ENCODE measurements at regions not wholly inside any gene's neighbourhood (a gene's known extent, or its start where the extent isn't known, plus 50 kb on each side); places are given as distances from the start of the nearest gene placed in this dataset.

- Histone ChIP-seq H3K36me3 (ENCODE audit: control insufficient read depth, low read length) (no peaks in the 10 kb centered on the region), H3K27me3 (ENCODE audit: control insufficient read depth, low read length) (0 out of 2 replicates have a peak, but pooled peaks cover 5% of the 10 kb centered on the region), H3K4me2 (ENCODE audit: low read length) (no peak overlapping the region), H3K9me2 (replicated peaks; ENCODE audit: control insufficient read depth, low read length) (no peaks in the 10 kb centered on the region), H3F3A (ENCODE audit: control insufficient read depth, insufficient read depth) (no peaks in the 10 kb centered on the region), H3K27ac (ENCODE audit: low read depth, low read length) (no peak overlapping the region), H3K79me2 (ENCODE audit: control insufficient read depth, low read length) (no peaks in the 10 kb centered on the region), H3K4me3 (ENCODE audit: low read length) (no peak overlapping the region), H3K4me1 (ENCODE audit: control insufficient read depth, low read length) (no peaks in the 10 kb centered on the region; the same call in 1 of the 2 replicates), H3K9me3 (ENCODE audit: control insufficient read depth, insufficient read depth, low read length) (peaks cover 2% of the 10 kb centered on the region; the same call in 1 of the 2 replicates), H4K20me1 (ENCODE audit: control insufficient read depth, insufficient read depth, low read depth, low read length) (no peaks in the 10 kb centered on the region)
- TF ChIP-seq CTCF (IDR thresholded peaks at IDR 0.05; ENCODE audit: low read depth, low read length, poor library complexity, severe bottlenecking) (no peak), EZH2phosphoT487 (IDR thresholded peaks at IDR 0.05; ENCODE audit: borderline replicate concordance, low read length) (no peak)
Observed at GRCh38 chr2:42893047-42893758, 100.8 kb upstream of the HAAO start.

- TF ChIP-seq CTCF (IDR thresholded peaks at IDR 0.05; ENCODE audit: low read depth, low read length, poor library complexity, severe bottlenecking) (no peak), EZH2phosphoT487 (IDR thresholded peaks at IDR 0.05; ENCODE audit: borderline replicate concordance, low read length) (no peak)
- Histone ChIP-seq H3K4me3 (ENCODE audit: low read length) (no peak overlapping the region), H3K9me3 (ENCODE audit: control insufficient read depth, insufficient read depth, low read length) (peaks cover 2% of the 10 kb centered on the region; the same call in 1 of the 2 replicates)
Observed at GRCh38 chr2:42890791-42891355, 98.5 kb upstream of the HAAO start.

GRCh38 chr2:42888321-42889245 lies 96.2 kb upstream of the HAAO start:
- no peaks in the 10 kb centered on the region for H3K9me2 ChIP-seq (replicated peaks; ENCODE audit: control insufficient read depth, low read length)
- H3K4me1 ChIP-seq (ENCODE audit: control insufficient read depth, low read length), result no peaks in the 10 kb centered on the region
- H4K20me1 ChIP-seq (ENCODE audit: control insufficient read depth, insufficient read depth, low read depth, low read length), result no peaks in the 10 kb centered on the region
- H3K27ac ChIP-seq (ENCODE audit: low read depth, low read length), result no peak overlapping the region
- no peaks in the 10 kb centered on the region for H3K36me3 ChIP-seq (ENCODE audit: control insufficient read depth, low read length)
- H3K27me3 ChIP-seq (ENCODE audit: control insufficient read depth, low read length), result 0 out of 2 replicates have a peak, but pooled peaks cover 5% of the 10 kb centered on the region
- TF ChIP-seq CTCF (IDR thresholded peaks at IDR 0.05; ENCODE audit: low read depth, low read length, poor library complexity, severe bottlenecking) (no peak), EZH2phosphoT487 (IDR thresholded peaks at IDR 0.05; ENCODE audit: borderline replicate concordance, low read length) (no peak)
- H3K9me3 ChIP-seq (ENCODE audit: control insufficient read depth, insufficient read depth, low read length), result peaks cover 2% of the 10 kb centered on the region; the same call in 1 of the 2 replicates
- H3K4me2 ChIP-seq (ENCODE audit: low read length), result no peak overlapping the region
- no peak overlapping the region for H3K4me3 ChIP-seq (ENCODE audit: low read length)
- H3K79me2 ChIP-seq (ENCODE audit: control insufficient read depth, low read length), result no peaks in the 10 kb centered on the region
- H3F3A ChIP-seq (ENCODE audit: control insufficient read depth, insufficient read depth), result no peaks in the 10 kb centered on the region

More at GRCh38 chr2:42890791-42891355, 98.5 kb upstream of the HAAO start:
- Histone ChIP-seq H3K4me2 (ENCODE audit: low read length) (no peak overlapping the region), H3K9me2 (replicated peaks; ENCODE audit: control insufficient read depth, low read length) (no peaks in the 10 kb centered on the region), H3K4me1 (ENCODE audit: control insufficient read depth, low read length) (no peaks in the 10 kb centered on the region; the same call in 1 of the 2 replicates), H3K79me2 (ENCODE audit: control insufficient read depth, low read length) (no peaks in the 10 kb centered on the region), H3K36me3 (ENCODE audit: control insufficient read depth, low read length) (no peaks in the 10 kb centered on the region), H4K20me1 (ENCODE audit: control insufficient read depth, insufficient read depth, low read depth, low read length) (no peaks in the 10 kb centered on the region), H3K27ac (ENCODE audit: low read depth, low read length) (no peak overlapping the region), H3K27me3 (ENCODE audit: control insufficient read depth, low read length) (0 out of 2 replicates have a peak, but pooled peaks cover 5% of the 10 kb centered on the region), H3F3A (ENCODE audit: control insufficient read depth, insufficient read depth) (no peaks in the 10 kb centered on the region)
